ENCODE measurements at regions not wholly inside any gene's neighbourhood (a gene's known extent, or its start where the extent isn't known, plus 50 kb on each side); places are given as distances from the start of the nearest gene placed in this dataset.

GRCh38 chr10:10039595-10039994, 978.1 kb upstream of the CELF2 start:
- Mint-ChIP-seq H3K27me3 (peaks cover 4% of the 10 kb centered on the region), H3K27ac (no peak overlapping the region), H3K4me1 (no peaks in the 10 kb centered on the region), H3K36me3 (no peaks in the 10 kb centered on the region), H3K4me3 (no peak overlapping the region), H3K9me3 (peaks cover 0 to 2% (median 0%) of the 10 kb centered on the region in 7 donors)
- DNase-seq = no peak
- no peak overlapping the region for H3K4me3 ChIP-seq (ENCODE audit: low read depth, low read length)
- no peaks in the 10 kb centered on the region for H3K36me3 ChIP-seq (ENCODE audit: control insufficient read depth, insufficient read depth, low read length)
- H3K9me3 ChIP-seq (ENCODE audit: control insufficient read depth in 2 of 2, low read length in 2 of 2) = no peaks in the 10 kb centered on the region
- no peaks in the 10 kb centered on the region for H3K27me3 ChIP-seq (ENCODE audit: control insufficient read depth, insufficient read depth, low read length)
- ATAC-seq (ENCODE audit: low read depth in 2 of 2) = no peak
- H3K27ac ChIP-seq (ENCODE audit: insufficient read depth, low read length, poor library complexity, severe bottlenecking) = no peak overlapping the region
- no peaks in the 10 kb centered on the region for H3K4me1 ChIP-seq (ENCODE audit: control insufficient read depth, insufficient read depth, low read length, poor library complexity, severe bottlenecking)

DNA sequence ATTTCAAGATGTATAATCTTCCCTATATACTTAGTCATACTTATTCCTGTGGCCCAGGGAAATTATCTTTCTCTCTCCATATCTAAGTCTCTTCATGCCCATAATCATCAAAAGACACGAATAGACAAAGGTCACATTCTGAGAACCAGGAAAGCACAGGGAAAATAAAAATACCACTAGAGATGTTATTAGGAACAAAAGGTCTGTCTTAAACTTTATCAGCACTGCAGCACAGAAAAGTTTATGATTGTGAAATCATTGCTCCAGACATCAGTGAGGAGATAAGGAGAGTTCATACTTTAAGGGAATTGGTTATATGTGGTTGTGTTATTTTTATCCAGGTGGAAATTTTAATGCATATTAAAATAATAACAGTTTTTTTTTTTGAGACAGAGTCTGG, 974.6 kb upstream of the CELF2 start:
- Mint-ChIP-seq H3K4me3 (no peak overlapping the region), H3K4me1 (no peaks in the 10 kb centered on the region)

DNA sequence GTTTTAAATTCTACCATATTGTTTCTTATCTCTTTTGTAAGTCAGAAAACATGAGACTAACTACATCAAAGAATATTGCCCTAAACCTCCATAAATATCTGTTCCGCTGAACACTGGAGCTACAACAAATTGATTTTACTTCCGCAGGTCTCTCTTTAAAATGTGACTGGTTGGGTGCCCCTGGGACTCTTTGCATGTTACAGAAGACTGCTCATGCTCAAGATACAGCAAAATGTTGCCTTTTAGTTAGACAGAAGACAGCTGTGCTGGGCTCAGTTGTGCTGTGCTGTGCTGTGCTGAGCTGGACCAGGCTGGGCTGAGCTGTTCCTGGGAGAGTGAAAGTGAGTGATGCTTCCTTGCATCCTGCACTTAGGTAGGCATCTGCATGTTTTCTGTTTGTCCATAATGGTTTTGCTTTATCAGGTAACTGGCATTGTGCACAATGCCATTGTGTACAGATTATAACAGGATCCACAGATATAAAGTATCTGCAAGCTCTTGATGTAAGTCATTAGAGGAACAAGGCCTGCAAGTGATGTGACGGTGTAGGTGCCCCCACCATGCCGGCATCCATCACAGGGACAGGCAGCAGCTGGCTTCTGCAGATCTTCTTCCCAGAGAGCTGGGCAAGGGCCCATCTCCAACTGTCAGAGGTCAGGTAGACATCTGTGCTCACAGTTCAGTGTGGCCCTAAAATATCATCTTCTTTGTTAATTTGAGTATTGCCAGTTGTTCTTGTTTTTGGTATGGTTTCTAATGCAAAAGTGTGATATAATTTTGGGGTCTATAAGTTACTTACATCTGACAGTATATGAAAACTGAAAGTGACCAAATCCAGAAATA, 972.5 kb upstream of the CELF2 start:
- ATAC-seq (ENCODE audit: low read depth in 2 of 2) (peak in 1 of 2 donors; percentile 14), DNase-seq (no peak)
- no peaks in the 10 kb centered on the region for H3K27me3 Mint-ChIP-seq
- H3K4me3 Mint-ChIP-seq = no peak overlapping the region
- no peaks in the 10 kb centered on the region for H3K4me1 ChIP-seq (ENCODE audit: control insufficient read depth, insufficient read depth, low read length, poor library complexity, severe bottlenecking)
- H3K36me3 ChIP-seq (ENCODE audit: control insufficient read depth, insufficient read depth, low read length) = no peaks in the 10 kb centered on the region
- no peaks in the 10 kb centered on the region for H3K27me3 ChIP-seq (ENCODE audit: control insufficient read depth, insufficient read depth, low read length)
- no peaks in the 10 kb centered on the region for H3K36me3 Mint-ChIP-seq
- no peak overlapping the region for H3K4me3 ChIP-seq (ENCODE audit: low read depth, low read length)
- H3K9me3 ChIP-seq (ENCODE audit: control insufficient read depth in 2 of 2, low read length in 2 of 2) = no peaks in the 10 kb centered on the region
- H3K4me1 Mint-ChIP-seq = no peaks in the 10 kb centered on the region
- peaks cover 0 to 6% (median 0%) of the 10 kb centered on the region in 7 donors for H3K9me3 Mint-ChIP-seq
- no peak overlapping the region for H3K27ac ChIP-seq (ENCODE audit: insufficient read depth, low read length, poor library complexity, severe bottlenecking)
- no peak overlapping the region for H3K27ac Mint-ChIP-seq

More for the DNA sequence above, 974.6 kb upstream of the CELF2 start:
- DNase-seq (no peak), ATAC-seq (ENCODE audit: low read depth in 2 of 2) (no peak)
- Mint-ChIP-seq H3K27me3 (no peaks in the 10 kb centered on the region), H3K36me3 (no peaks in the 10 kb centered on the region), H3K27ac (no peak overlapping the region), H3K9me3 (peaks cover 0 to 5% (median 0%) of the 10 kb centered on the region in 7 donors)
- no peaks in the 10 kb centered on the region for H3K27me3 ChIP-seq (ENCODE audit: control insufficient read depth, insufficient read depth, low read length)
- H3K27ac ChIP-seq (ENCODE audit: insufficient read depth, low read length, poor library complexity, severe bottlenecking) = no peak overlapping the region
- no peaks in the 10 kb centered on the region for H3K4me1 ChIP-seq (ENCODE audit: control insufficient read depth, insufficient read depth, low read length, poor library complexity, severe bottlenecking)
- H3K4me3 ChIP-seq (ENCODE audit: low read depth, low read length) = no peak overlapping the region
- no peaks in the 10 kb centered on the region for H3K9me3 ChIP-seq (ENCODE audit: control insufficient read depth in 2 of 2, low read length in 2 of 2)
- no peaks in the 10 kb centered on the region for H3K36me3 ChIP-seq (ENCODE audit: control insufficient read depth, insufficient read depth, low read length)

DNA sequence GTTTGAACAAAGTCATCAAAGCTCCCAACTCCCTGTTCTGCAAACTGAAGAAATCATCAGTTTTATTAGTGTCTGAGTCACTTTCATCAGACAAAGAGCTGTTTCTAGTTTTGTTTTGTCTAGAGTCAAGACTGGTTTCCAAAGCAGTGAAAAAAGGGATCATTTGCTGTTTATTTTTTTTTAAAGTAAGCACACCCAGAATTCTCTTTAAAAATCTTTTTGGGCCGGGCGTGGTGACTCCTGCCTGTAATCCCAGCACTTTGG, 972.0 kb upstream of the CELF2 start:
- Histone ChIP-seq H3K36me3 (ENCODE audit: control insufficient read depth, insufficient read depth, low read length) (no peaks in the 10 kb centered on the region), H3K27ac (ENCODE audit: insufficient read depth, low read length, poor library complexity, severe bottlenecking) (no peak overlapping the region), H3K4me1 (ENCODE audit: control insufficient read depth, insufficient read depth, low read length, poor library complexity, severe bottlenecking) (no peaks in the 10 kb centered on the region), H3K9me3 (ENCODE audit: control insufficient read depth in 2 of 2, low read length in 2 of 2) (no peaks in the 10 kb centered on the region), H3K27me3 (ENCODE audit: control insufficient read depth, insufficient read depth, low read length) (no peaks in the 10 kb centered on the region), H3K4me3 (ENCODE audit: low read depth, low read length) (no peak overlapping the region)
- DNase-seq = no peak
- Mint-ChIP-seq H3K27ac (no peak overlapping the region), H3K4me3 (no peak overlapping the region), H3K4me1 (no peaks in the 10 kb centered on the region), H3K36me3 (no peaks in the 10 kb centered on the region), H3K9me3 (peaks cover 0 to 6% (median 0%) of the 10 kb centered on the region in 7 donors), H3K27me3 (no peaks in the 10 kb centered on the region)
- ATAC-seq (ENCODE audit: low read depth in 2 of 2) = no peak

DNA sequence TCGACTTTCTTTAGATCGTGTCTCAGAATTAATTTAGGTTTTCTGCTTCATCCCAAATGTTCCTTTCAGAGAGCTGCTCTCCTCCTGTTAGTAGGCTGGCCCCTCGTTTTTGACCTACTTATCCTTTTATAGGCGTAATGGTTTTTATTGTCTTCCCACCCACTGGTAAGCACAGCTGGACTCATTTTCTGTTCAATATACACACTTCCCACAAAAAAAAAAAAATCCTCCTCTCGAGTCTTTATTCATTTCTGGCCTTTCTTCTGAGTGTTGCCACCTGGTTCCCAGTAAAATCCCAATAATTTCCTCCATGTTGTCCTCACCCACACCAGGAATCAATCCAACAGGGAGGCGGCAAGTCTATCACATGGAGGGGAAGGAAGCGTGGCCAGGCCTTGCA, 970.2 kb upstream of the CELF2 start:
- DNase-seq (no peak), ATAC-seq (ENCODE audit: low read depth in 2 of 2) (no peak)
- Histone ChIP-seq H3K4me1 (ENCODE audit: control insufficient read depth, insufficient read depth, low read length, poor library complexity, severe bottlenecking) (no peaks in the 10 kb centered on the region), H3K36me3 (ENCODE audit: control insufficient read depth, insufficient read depth, low read length) (no peaks in the 10 kb centered on the region), H3K4me3 (ENCODE audit: low read depth, low read length) (no peak overlapping the region), H3K27me3 (ENCODE audit: control insufficient read depth, insufficient read depth, low read length) (no peaks in the 10 kb centered on the region), H3K9me3 (ENCODE audit: control insufficient read depth in 2 of 2, low read length in 2 of 2) (no peaks in the 10 kb centered on the region), H3K27ac (ENCODE audit: insufficient read depth, low read length, poor library complexity, severe bottlenecking) (no peak overlapping the region)
- no peak overlapping the region for H3K27ac Mint-ChIP-seq
- H3K27me3 Mint-ChIP-seq = peaks cover 3% of the 10 kb centered on the region
- peaks cover 0 to 6% (median 0%) of the 10 kb centered on the region in 7 donors for H3K9me3 Mint-ChIP-seq
- H3K4me1 Mint-ChIP-seq = no peaks in the 10 kb centered on the region
- H3K4me3 Mint-ChIP-seq = no peak overlapping the region
- H3K36me3 Mint-ChIP-seq = no peaks in the 10 kb centered on the region

GRCh38 chr10:10053051-10053450, 964.6 kb upstream of the CELF2 start:
- Histone ChIP-seq H3K27me3 (ENCODE audit: control insufficient read depth, insufficient read depth, low read length) (no peaks in the 10 kb centered on the region), H3K9me3 (ENCODE audit: control insufficient read depth in 2 of 2, low read length in 2 of 2) (no peaks in the 10 kb centered on the region), H3K27ac (ENCODE audit: insufficient read depth, low read length, poor library complexity, severe bottlenecking) (no peak overlapping the region), H3K4me1 (ENCODE audit: control insufficient read depth, insufficient read depth, low read length, poor library complexity, severe bottlenecking) (no peaks in the 10 kb centered on the region), H3K36me3 (ENCODE audit: control insufficient read depth, insufficient read depth, low read length) (no peaks in the 10 kb centered on the region), H3K4me3 (ENCODE audit: low read depth, low read length) (no peak overlapping the region)
- DNase-seq (no peak), ATAC-seq (ENCODE audit: low read depth in 2 of 2) (no peak)
- H3K36me3 Mint-ChIP-seq = no peaks in the 10 kb centered on the region
- H3K4me3 Mint-ChIP-seq = no peak overlapping the region
- peaks cover 0 to 4% (median 0%) of the 10 kb centered on the region in 7 donors for H3K9me3 Mint-ChIP-seq
- peaks cover 6% of the 10 kb centered on the region for H3K27me3 Mint-ChIP-seq
- no peaks in the 10 kb centered on the region for H3K4me1 Mint-ChIP-seq
- H3K27ac Mint-ChIP-seq = no peak overlapping the region

- no peaks in the 10 kb centered on the region for H3K9me3 ChIP-seq (ENCODE audit: control insufficient read depth in 2 of 2, low read length in 2 of 2)
- no peak for ATAC-seq (ENCODE audit: low read depth in 2 of 2)
- H3K27me3 ChIP-seq (ENCODE audit: control insufficient read depth, insufficient read depth, low read length) = no peaks in the 10 kb centered on the region
- DNase-seq = no peak
- Mint-ChIP-seq H3K4me1 (no peaks in the 10 kb centered on the region), H3K27ac (no peak overlapping the region), H3K36me3 (no peaks in the 10 kb centered on the region), H3K9me3 (peaks cover 0 to 3% (median 0%) of the 10 kb centered on the region in 7 donors), H3K27me3 (peaks cover 6% of the 10 kb centered on the region), H3K4me3 (no peak overlapping the region)
- H3K27ac ChIP-seq (ENCODE audit: insufficient read depth, low read length, poor library complexity, severe bottlenecking) = no peak overlapping the region
- no peaks in the 10 kb centered on the region for H3K4me1 ChIP-seq (ENCODE audit: control insufficient read depth, insufficient read depth, low read length, poor library complexity, severe bottlenecking)
- no peaks in the 10 kb centered on the region for H3K36me3 ChIP-seq (ENCODE audit: control insufficient read depth, insufficient read depth, low read length)
- H3K4me3 ChIP-seq (ENCODE audit: low read depth, low read length) = no peak overlapping the region
Measured at GRCh38 chr10:10054466-10054865, 963.2 kb upstream of the CELF2 start.
